ENCODE measurements at regions not wholly inside any gene's neighbourhood (a gene's known extent, or its start where the extent isn't known, plus 50 kb on each side); places are given as distances from the start of the nearest gene placed in this dataset.
"Not testable (repeated sequence)": the region's sequence is repeated elsewhere in the genome, so short reads cannot be mapped to it uniquely, and the experiment has no call there.

DNA sequence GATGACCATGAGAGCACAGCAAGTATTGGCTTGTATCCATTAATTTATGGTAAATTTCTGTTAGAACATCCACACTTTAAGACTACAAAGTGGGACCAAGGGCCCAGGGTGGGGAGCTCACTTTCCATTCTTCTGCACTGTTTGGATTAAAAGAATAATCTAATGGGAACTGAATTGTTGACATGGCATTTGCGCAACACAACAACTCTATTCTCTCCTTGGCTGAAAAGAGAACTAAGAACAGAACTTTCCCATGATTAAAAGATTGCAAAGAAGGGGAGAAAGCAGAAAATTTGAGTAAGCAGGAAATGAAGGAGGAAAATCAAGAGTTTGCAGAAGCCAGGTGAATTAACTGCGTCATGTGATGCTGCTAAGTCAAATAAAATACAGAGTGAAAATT, 143.4 kb downstream of the HINT1 start:
- no peaks in the 10 kb centered on the region for H3K4me1 ChIP-seq (ENCODE audit: insufficient read depth, low read length)
- H3K9me3 Mint-ChIP-seq = peaks cover 0 to 5% (median 0%) of the 10 kb centered on the region in 5 donors
- CTCF ChIA-PET = no interaction called here
- H3K27me3 Mint-ChIP-seq = peaks cover 6 to 14% of the 10 kb centered on the region in 2 donors
- no peak overlapping the region for H3K4me3 Mint-ChIP-seq
- H3K27ac Mint-ChIP-seq = no peak overlapping the region
- H3K9me3 ChIP-seq (ENCODE audit: low read length) = no peaks in the 10 kb centered on the region
- peaks cover 7 to 15% (median 9%) of the 10 kb centered on the region in 3 donors for H3K4me1 Mint-ChIP-seq
- no peak overlapping the region for H3K4me3 ChIP-seq (ENCODE audit: low read length)
- peaks cover 0 to 20% (median 0%) of the 10 kb centered on the region in 3 donors for H3K36me3 Mint-ChIP-seq
- no peak overlapping the region for H3K27ac ChIP-seq (ENCODE audit: low read depth, low read length)
- H3K27me3 ChIP-seq (ENCODE audit: insufficient read depth, low read length, poor library complexity, severe bottlenecking) = peaks cover 3% of the 10 kb centered on the region
- no peak for DNase-seq
- POLR2A ChIA-PET = no interaction called here
- no peaks in the 10 kb centered on the region for H3K36me3 ChIP-seq (ENCODE audit: insufficient read depth, low read length)

DNA sequence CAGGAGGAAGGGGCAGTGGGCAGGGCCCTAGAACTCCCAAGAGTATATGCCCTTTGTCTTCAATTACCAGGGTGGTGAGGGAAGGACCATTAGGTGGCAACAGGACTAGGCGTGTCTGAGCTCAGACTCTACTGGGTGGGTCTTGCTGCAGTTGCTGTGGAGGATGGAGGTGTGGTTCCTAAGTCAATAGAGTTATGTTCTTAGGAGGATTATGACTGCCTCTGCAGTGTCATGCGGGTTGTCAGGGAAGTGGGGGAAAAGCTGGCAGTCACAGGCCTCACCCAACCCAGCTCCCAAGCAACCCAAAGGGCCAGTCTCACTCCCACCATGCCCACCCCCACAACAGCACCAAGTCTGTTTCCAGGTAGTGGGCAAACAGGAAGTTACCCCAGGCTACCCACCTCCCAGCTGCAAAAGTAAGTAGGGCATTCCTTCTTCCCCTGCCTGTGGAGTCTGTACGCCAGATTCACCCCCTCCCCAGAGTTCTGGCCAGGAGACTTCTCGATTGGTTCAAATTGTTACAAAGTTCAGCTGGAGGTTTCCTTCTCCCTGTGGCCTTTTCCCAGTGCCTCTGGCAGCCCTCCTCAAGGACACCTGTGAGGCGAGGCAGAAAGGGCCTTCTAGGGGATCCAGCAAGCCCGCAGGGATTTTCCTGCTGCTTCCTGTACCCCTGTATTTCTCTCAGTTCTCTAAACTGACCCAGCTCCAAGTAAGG, 145.3 kb downstream of the HINT1 start:
- H3K36me3 Mint-ChIP-seq = peaks cover 0 to 31% (median 0%) of the 10 kb centered on the region in 3 donors
- Histone ChIP-seq H3K9me3 (ENCODE audit: low read length) (no peaks in the 10 kb centered on the region), H3K27me3 (ENCODE audit: insufficient read depth, low read length, poor library complexity, severe bottlenecking) (peaks cover 3% of the 10 kb centered on the region), H3K27ac (ENCODE audit: low read depth, low read length) (no peak overlapping the region), H3K4me1 (ENCODE audit: insufficient read depth, low read length) (no peaks in the 10 kb centered on the region), H3K36me3 (ENCODE audit: insufficient read depth, low read length) (no peaks in the 10 kb centered on the region), H3K4me3 (ENCODE audit: low read length) (no peak overlapping the region)
- H3K27me3 Mint-ChIP-seq = peaks cover 6 to 14% of the 10 kb centered on the region in 2 donors
- H3K4me3 Mint-ChIP-seq = no peak overlapping the region
- CTCF ChIA-PET = no interaction called here
- DNase-seq = no peak
- peaks cover 8 to 17% (median 11%) of the 10 kb centered on the region in 3 donors for H3K4me1 Mint-ChIP-seq
- no peak overlapping the region for H3K27ac Mint-ChIP-seq
- POLR2A ChIA-PET = no interaction called here
- H3K9me3 Mint-ChIP-seq = peaks cover 0 to 7% (median 5%) of the 10 kb centered on the region in 5 donors

DNA sequence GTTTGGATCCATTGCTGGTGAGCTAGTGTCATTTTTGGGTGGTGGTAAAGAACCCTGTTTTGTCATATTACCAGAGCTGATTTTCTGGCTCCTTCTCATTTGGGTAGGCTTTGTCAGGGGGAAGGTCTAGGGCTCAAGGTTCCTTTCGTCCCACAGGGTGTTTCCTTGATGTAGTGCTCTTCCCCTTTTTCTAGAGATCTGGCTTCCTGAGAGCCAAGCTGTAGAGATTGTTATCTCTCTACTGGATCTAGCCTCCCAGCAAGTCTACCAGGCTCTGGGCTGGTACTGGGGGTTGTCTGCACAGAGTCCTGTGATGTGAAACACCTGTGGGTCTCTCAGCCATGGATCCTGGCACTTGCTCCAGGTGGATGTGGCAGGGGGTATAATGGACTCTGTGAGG, 145.9 kb downstream of the HINT1 start:
- peaks cover 3 to 12% of the 10 kb centered on the region in 2 donors for H3K27me3 Mint-ChIP-seq
- no peak for DNase-seq
- peaks cover 0 to 7% (median 5%) of the 10 kb centered on the region in 5 donors for H3K9me3 Mint-ChIP-seq
- H3K27me3 ChIP-seq (ENCODE audit: insufficient read depth, low read length, poor library complexity, severe bottlenecking) = no peaks in the 10 kb centered on the region
- H3K36me3 ChIP-seq (ENCODE audit: insufficient read depth, low read length) = no peaks in the 10 kb centered on the region
- no peaks in the 10 kb centered on the region for H3K9me3 ChIP-seq (ENCODE audit: low read length)
- POLR2A ChIA-PET = no interaction called here
- no peak overlapping the region for H3K27ac ChIP-seq (ENCODE audit: low read depth, low read length)
- H3K27ac Mint-ChIP-seq = no peak overlapping the region
- no peaks in the 10 kb centered on the region for H3K4me1 ChIP-seq (ENCODE audit: insufficient read depth, low read length)
- H3K36me3 Mint-ChIP-seq = peaks cover 0 to 31% (median 0%) of the 10 kb centered on the region in 3 donors
- no peak overlapping the region for H3K4me3 Mint-ChIP-seq
- no peak overlapping the region for H3K4me3 ChIP-seq (ENCODE audit: low read length)
- H3K4me1 Mint-ChIP-seq = peaks cover 8 to 17% (median 11%) of the 10 kb centered on the region in 3 donors
- CTCF ChIA-PET = no interaction called here

DNA sequence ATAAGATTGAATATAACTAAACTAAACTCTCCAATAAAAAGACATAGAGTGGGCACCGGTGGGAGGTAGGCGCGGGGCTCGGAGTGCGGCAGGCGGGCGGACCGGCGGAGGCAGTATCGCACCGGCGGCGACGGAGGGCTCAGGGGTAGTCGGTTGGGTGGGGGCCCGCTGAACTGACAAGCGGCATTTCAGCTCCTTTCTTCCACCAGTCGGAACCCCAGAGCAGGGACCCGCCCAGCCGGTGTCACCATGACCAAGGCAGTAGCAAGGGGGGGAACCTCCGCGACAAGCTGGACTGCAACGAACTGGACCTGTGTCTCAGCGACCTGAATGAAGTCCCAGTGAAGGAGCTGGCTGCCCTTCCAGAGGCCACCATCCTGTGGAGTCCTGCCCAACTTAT, 156.7 kb downstream of the HINT1 start:
- no peaks in the 10 kb centered on the region for H3K36me3 ChIP-seq (ENCODE audit: insufficient read depth, low read length)
- H3K27me3 ChIP-seq (ENCODE audit: insufficient read depth, low read length, poor library complexity, severe bottlenecking) = no peaks in the 10 kb centered on the region
- no peaks in the 10 kb centered on the region for H3K9me3 ChIP-seq (ENCODE audit: low read length)
- H3K27ac ChIP-seq (ENCODE audit: low read depth, low read length) = no peak overlapping the region
- Mint-ChIP-seq H3K4me1 (no peaks in the 10 kb centered on the region), H3K9me3 (peaks cover 0 to 7% (median 0%) of the 10 kb centered on the region in 5 donors), H3K4me3 (no peak overlapping the region), H3K27ac (no peak overlapping the region), H3K27me3 (peaks cover 19 to 24% of the 10 kb centered on the region in 2 donors), H3K36me3 (peaks cover 0 to 4% (median 0%) of the 10 kb centered on the region in 3 donors)
- no peak for DNase-seq
- no peak overlapping the region for H3K4me3 ChIP-seq (ENCODE audit: low read length)
- ChIA-PET POLR2A (no interaction called here), CTCF (no interaction called here)
- H3K4me1 ChIP-seq (ENCODE audit: insufficient read depth, low read length) = no peaks in the 10 kb centered on the region

DNA sequence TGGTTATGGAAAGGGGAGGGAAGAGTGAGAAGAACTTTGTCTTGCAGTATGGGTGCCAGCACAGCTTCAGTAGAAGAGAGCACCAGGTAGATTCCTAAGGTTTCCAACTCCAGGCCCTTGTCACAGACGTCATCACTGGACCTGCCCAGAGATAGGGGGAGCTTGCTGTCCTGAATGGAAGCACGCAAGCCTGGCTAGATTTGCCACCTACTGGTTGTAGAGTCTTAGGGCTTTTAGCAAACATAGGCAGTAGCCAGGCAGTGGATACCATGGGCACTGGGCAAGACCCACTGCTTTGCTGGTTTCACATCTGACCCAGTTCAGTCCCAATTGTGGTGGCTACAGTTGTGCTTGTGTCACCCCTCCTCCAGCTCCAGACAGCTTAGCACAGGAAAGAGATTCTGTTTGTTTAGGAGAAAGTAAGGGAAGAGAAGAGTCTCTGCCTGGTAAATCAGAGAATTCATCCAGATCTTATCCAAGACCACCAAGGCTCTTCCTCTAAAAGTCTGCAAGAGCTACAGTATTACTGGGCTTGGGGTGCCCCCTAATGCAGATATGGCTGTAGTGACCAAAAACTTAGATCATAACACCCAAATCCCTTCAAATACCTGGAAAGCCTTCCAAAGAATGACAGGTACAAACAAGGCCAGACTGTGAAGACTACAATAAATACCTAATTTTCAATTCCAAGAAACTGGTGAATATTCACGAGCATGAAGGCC, 158.9 kb downstream of the HINT1 start:
- Histone ChIP-seq H3K4me1 (ENCODE audit: insufficient read depth, low read length) (no peaks in the 10 kb centered on the region), H3K36me3 (ENCODE audit: insufficient read depth, low read length) (no peaks in the 10 kb centered on the region), H3K27ac (ENCODE audit: low read depth, low read length) (no peak overlapping the region), H3K27me3 (ENCODE audit: insufficient read depth, low read length, poor library complexity, severe bottlenecking) (no peaks in the 10 kb centered on the region), H3K4me3 (ENCODE audit: low read length) (no peak overlapping the region), H3K9me3 (ENCODE audit: low read length) (no peaks in the 10 kb centered on the region)
- Mint-ChIP-seq H3K27ac (no peak overlapping the region), H3K4me3 (no peak overlapping the region), H3K9me3 (peaks cover 0 to 7% (median 0%) of the 10 kb centered on the region in 5 donors), H3K36me3 (peaks cover 0 to 4% (median 0%) of the 10 kb centered on the region in 3 donors), H3K27me3 (peaks cover 19 to 29% of the 10 kb centered on the region in 2 donors), H3K4me1 (no peaks in the 10 kb centered on the region)
- ChIA-PET CTCF (no interaction called here), POLR2A (no interaction called here)
- no peak for DNase-seq

DNA sequence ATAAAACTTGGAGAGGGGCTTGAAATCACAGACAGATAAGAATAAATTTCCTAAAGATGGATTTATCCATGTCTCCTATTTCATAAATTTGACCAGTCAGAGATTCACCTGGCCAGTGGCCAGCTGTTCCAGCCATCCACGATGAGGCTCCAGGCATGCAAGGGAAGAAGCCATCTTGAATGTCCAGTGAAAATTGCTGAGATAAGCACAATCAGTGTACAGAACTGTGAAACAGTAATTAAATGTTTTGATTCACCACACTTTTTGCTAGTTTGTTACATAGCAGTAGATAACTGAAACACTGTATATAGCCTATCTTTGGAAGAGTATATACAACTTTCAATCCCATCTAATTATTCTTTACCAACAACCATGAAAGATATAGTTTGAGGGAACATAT, 163.5 kb downstream of the HINT1 start:
- Histone ChIP-seq H3K36me3 (ENCODE audit: insufficient read depth, low read length) (no peaks in the 10 kb centered on the region), H3K9me3 (ENCODE audit: low read length) (no peaks in the 10 kb centered on the region), H3K27ac (ENCODE audit: low read depth, low read length) (no peak overlapping the region), H3K4me3 (ENCODE audit: low read length) (no peak overlapping the region), H3K27me3 (ENCODE audit: insufficient read depth, low read length, poor library complexity, severe bottlenecking) (no peaks in the 10 kb centered on the region), H3K4me1 (ENCODE audit: insufficient read depth, low read length) (no peaks in the 10 kb centered on the region)
- Mint-ChIP-seq H3K36me3 (no peaks in the 10 kb centered on the region), H3K9me3 (no peaks in the 10 kb centered on the region), H3K27me3 (peaks cover 9 to 25% of the 10 kb centered on the region in 2 donors), H3K27ac (no peak overlapping the region), H3K4me1 (no peaks in the 10 kb centered on the region), H3K4me3 (no peak overlapping the region)
- DNase-seq = no peak
- CTCF ChIA-PET = no interaction called here
- POLR2A ChIA-PET = no interaction called here

DNA sequence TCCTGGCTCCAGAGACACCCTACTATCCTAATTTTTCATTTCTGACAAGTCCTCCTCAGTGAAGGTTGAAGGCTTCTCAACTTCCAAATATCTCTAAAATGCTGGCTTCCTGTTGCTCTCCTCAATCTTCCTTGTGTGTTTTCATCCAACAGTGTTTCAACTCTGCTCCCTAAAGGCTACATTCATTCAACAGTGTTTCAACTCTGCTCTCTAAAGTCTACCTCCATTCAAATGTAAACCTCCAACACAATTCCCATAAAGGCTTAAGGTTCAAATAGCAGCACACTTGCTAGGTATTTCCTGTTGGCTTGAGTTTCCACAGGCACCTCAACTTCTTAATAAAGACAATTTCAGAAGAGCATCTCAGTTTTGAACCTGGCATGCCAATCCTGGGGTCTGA, 164.8 kb downstream of the HINT1 start:
- ChIA-PET POLR2A (no interaction called here), CTCF (no interaction called here)
- Histone ChIP-seq H3K9me3 (ENCODE audit: low read length) (no peaks in the 10 kb centered on the region), H3K4me3 (ENCODE audit: low read length) (no peak overlapping the region), H3K27me3 (ENCODE audit: insufficient read depth, low read length, poor library complexity, severe bottlenecking) (no peaks in the 10 kb centered on the region), H3K4me1 (ENCODE audit: insufficient read depth, low read length) (no peaks in the 10 kb centered on the region), H3K27ac (ENCODE audit: low read depth, low read length) (no peak overlapping the region), H3K36me3 (ENCODE audit: insufficient read depth, low read length) (no peaks in the 10 kb centered on the region)
- no peak overlapping the region for H3K4me3 Mint-ChIP-seq
- H3K27ac Mint-ChIP-seq = peak overlapping the region in 1 of 8 donors; percentile 6
- no peak for DNase-seq
- no peaks in the 10 kb centered on the region for H3K9me3 Mint-ChIP-seq
- peaks cover 12 to 20% of the 10 kb centered on the region in 2 donors for H3K27me3 Mint-ChIP-seq
- no peaks in the 10 kb centered on the region for H3K36me3 Mint-ChIP-seq
- no peaks in the 10 kb centered on the region for H3K4me1 Mint-ChIP-seq

DNA sequence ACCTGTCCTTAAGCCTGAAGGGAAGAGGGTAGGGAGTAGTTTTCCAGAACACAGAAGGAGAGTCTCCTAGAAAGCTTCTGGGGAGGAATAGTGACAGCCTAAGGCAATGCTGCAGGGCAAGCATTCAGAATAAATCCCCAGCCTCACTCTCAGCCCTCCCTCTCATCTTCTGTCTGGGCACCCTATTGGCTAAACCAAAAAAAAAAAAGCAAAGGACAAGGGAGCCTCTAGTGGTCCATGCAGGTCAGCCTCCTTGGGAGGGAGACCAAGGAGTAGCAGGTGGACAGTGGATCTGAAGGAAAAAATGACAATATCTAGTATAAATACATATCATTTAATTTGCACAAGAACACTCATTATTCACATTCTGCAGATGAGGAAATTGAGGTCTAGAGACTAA, 168.3 kb downstream of the HINT1 start:
- H3K9me3 ChIP-seq (ENCODE audit: low read length); H3K9me3 Mint-ChIP-seq; H3K27ac Mint-ChIP-seq; H3K4me3 ChIP-seq (ENCODE audit: low read length); H3K36me3 Mint-ChIP-seq; H3K4me1 ChIP-seq (ENCODE audit: insufficient read depth, low read length); DNase-seq; H3K4me3 Mint-ChIP-seq; H3K27ac ChIP-seq (ENCODE audit: low read depth, low read length); H3K4me1 Mint-ChIP-seq; H3K36me3 ChIP-seq (ENCODE audit: insufficient read depth, low read length); H3K27me3 Mint-ChIP-seq; POLR2A ChIA-PET; H3K27me3 ChIP-seq (ENCODE audit: insufficient read depth, low read length, poor library complexity, severe bottlenecking): not testable (repeated sequence)
- CTCF ChIA-PET = interaction anchor here (0.7 kb wide), 1 partner anchor 532 kb away, joined by 4 read pairs; no protein-coding TSS in a partner anchor

All from CD8-positive, alpha-beta memory T cell (primary cell).